PFSK-1 (cell line): ENCODE measurements at regions not wholly inside any gene's neighbourhood (a gene's known extent, or its start where the extent isn't known, plus 50 kb on each side); places are given as distances from the start of the nearest gene placed in this dataset.

ENCODE experiments used
- FOXP2 ChIP-seq: optimal IDR thresholded peaks from 2 replicates; pipeline ENCODE3; 2011; ENCODE audit warnings: borderline replicate concordance, control low read depth, inconsistent platforms; ENCODE audit not compliant: insufficient read depth; ENCODE audit errors: extremely low read length, extremely low read depth
- POLR2AphosphoS5 ChIP-seq: IDR thresholded peaks from 2 replicates; pipeline ENCODE4 v1.6.1; 2012; ENCODE audit warnings: low read depth, mild to moderate bottlenecking, control low read depth, low read length, moderate library complexity
- REST ChIP-seq, 2 experiments: IDR thresholded peaks; 2 replicates each; pipeline versions ENCODE4 v1.6.1 to v1.8.0; 2011 to 2012; ENCODE audit warnings: low read depth in 2 of 2, low read length in 2 of 2, control low read depth in 1 of 2, inconsistent platforms in 1 of 2, mild to moderate bottlenecking in 1 of 2, moderate library complexity in 1 of 2; ENCODE audit not compliant: insufficient read depth in 1 of 2
- SIN3A ChIP-seq: IDR thresholded peaks from 2 replicates; pipeline ENCODE4 v1.6.1; 2012; ENCODE audit warnings: mild to moderate bottlenecking, low read length, moderate library complexity, borderline replicate concordance; ENCODE audit not compliant: insufficient read depth
- TAF1 ChIP-seq: IDR thresholded peaks from 2 replicates; pipeline ENCODE4 v1.6.1; 2012; ENCODE audit warnings: low read length, control low read depth, borderline replicate concordance; ENCODE audit not compliant: insufficient read depth

- TF ChIP-seq TAF1: no peak
These were observed 866.1 kb downstream of the C12orf50 start for GRCh38 chr12:87163122-87163521.

- TF ChIP-seq SIN3A (no peak), REST (IDR thresholded peaks at IDR 0.05; ENCODE audit: insufficient read depth in 1 of 2, low read depth in 2 of 2, low read length in 2 of 2) (no peak), FOXP2 (no peak), POLR2AphosphoS5 (no peak), TAF1 (no peak)
These were observed 868.2 kb downstream of the C12orf50 start for GRCh38 chr12:87160848-87161601.

GRCh38 chr12:87157791-87158190, 871.4 kb downstream of the C12orf50 start:
- TF ChIP-seq REST (IDR thresholded peaks at IDR 0.05; ENCODE audit: insufficient read depth in 1 of 2, low read depth in 2 of 2, low read length in 2 of 2) (no peak), POLR2AphosphoS5 (no peak), SIN3A (no peak), TAF1 (no peak), FOXP2 (no peak)

- TF ChIP-seq SIN3A: no peak
- no peak for TF ChIP-seq POLR2AphosphoS5
- no peak for TF ChIP-seq FOXP2
- TF ChIP-seq REST (IDR thresholded peaks at IDR 0.05; ENCODE audit: insufficient read depth in 1 of 2, low read depth in 2 of 2, low read length in 2 of 2): no peak
- no peak for TF ChIP-seq TAF1
These were observed 873.6 kb downstream of the C12orf50 start for GRCh38 chr12:87155621-87156020.

DNA sequence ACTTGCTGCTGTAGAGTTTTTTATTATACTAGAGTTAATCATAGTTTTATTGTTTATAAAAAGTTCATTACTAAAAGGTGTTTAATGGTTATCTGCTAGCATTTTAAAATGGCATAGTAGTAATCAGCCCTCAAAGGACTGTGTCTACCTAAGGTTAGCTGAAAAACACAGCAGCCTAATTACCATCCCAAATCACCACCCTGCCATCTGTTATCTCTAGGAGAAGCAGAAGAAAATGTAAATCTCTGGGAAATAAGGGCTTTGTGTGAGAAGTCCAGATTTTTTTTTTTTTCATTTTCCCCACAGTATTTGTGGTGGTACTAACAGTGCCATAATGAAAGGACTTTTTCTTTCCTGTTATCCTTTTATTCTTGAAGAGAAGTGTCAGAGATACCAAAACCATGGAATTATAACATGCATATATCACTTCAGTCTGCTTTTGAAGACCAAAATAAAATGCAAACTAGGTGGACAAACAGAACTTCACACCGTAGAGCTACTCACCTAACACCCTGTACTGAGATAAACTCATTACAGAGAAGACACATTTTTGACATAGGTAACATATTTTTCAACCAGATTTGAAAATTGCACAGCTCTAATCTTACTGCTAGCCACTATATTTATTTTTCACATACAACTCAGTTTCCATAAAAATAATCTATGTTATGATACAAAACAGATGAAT, 876.2 kb downstream of the C12orf50 start:
- TF ChIP-seq SIN3A (no peak), POLR2AphosphoS5 (no peak), REST (IDR thresholded peaks at IDR 0.05; ENCODE audit: insufficient read depth in 1 of 2, low read depth in 2 of 2, low read length in 2 of 2) (no peak), FOXP2 (no peak), TAF1 (no peak)
